ENCODE measurements at regions not wholly inside any gene's neighbourhood (a gene's known extent, or its start where the extent isn't known, plus 50 kb on each side); places are given as distances from the start of the nearest gene placed in this dataset.

DNA sequence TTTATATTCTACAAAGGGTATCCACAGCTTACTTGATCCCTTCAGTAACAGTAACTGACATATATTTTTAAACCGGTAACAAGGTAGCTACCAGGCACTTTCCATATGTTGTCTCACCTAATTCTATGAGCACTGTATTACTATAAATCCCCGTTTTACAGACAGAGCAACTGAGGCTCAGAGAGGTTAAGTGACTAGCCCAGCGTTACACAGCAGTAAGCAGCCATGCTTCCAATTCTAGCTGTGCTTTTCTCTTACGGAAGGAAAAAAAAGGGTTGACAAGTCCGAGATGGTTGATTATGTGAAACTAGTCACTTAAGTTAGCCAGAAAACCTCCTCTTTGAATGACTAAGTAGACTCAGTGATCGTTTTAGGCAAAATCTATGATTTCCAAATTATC, 187.3 kb upstream of the LHX5 start:
- no peaks in the 10 kb centered on the region for H3K4me1 Mint-ChIP-seq
- H3K9me3 Mint-ChIP-seq = peaks cover 4% of the 10 kb centered on the region
- no peaks in the 10 kb centered on the region for H3K36me3 Mint-ChIP-seq
- H3K27me3 Mint-ChIP-seq = peaks cover 10% of the 10 kb centered on the region
- no peak overlapping the region for H3K27ac Mint-ChIP-seq
- no peak overlapping the region for H3K4me3 Mint-ChIP-seq

DNA sequence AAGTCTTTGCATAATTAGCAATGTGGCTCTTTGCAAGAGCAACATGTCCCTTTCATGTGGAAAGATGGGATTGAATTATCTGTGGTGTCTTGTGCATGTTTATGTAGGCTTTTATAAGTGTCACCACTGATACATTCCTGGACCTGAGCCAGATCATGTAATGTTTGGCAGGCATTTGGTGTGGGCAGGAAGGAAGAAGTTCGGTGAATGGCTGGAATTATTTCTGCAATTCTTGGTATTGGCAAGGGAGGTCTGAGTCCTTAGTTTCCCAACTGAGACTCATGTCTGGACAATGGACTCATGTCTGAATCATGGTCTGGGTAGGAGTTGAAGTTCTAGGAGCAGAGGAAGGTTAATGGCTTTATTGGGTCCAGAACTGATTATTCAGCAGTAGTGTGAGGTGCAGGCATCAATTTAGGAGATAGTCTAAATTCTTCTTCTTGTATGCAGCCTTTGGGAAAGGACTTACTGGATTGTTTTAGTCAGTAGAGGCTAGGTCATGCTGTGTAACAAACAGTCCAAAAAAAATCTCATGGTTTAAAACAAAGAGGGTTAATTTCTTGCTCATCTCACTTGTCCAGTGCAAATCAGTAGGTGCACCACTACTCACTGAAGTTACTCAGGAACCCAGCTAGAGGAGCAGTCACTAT, 186.5 kb upstream of the LHX5 start:
- peaks cover 6% of the 10 kb centered on the region for H3K27me3 Mint-ChIP-seq
- peaks cover 4% of the 10 kb centered on the region for H3K9me3 Mint-ChIP-seq
- no peaks in the 10 kb centered on the region for H3K4me1 Mint-ChIP-seq
- no peak overlapping the region for H3K27ac Mint-ChIP-seq
- no peak overlapping the region for H3K4me3 Mint-ChIP-seq
- no peaks in the 10 kb centered on the region for H3K36me3 Mint-ChIP-seq

DNA sequence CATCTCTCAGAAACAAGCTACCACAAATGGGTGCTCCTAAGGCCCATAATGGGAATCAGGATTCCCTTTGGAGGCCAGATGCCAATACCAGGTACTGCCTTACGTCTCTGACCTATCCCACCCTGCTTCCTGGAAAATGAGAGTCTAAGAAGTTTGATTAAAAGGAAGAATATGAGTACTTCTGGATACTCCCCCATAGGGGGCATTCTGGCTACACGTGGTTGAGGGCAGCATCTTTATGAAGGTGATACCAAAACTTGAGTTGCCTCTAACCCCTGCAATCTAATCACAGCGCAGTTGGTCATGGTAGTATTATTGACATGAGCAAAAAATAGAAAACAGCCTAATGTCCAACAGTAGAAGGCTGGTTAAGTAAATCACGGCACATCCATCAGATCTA, 184.2 kb upstream of the LHX5 start:
- no peak overlapping the region for H3K4me3 Mint-ChIP-seq
- peaks cover 5% of the 10 kb centered on the region for H3K27me3 Mint-ChIP-seq
- H3K36me3 Mint-ChIP-seq = no peaks in the 10 kb centered on the region
- H3K4me1 Mint-ChIP-seq = no peaks in the 10 kb centered on the region
- H3K9me3 Mint-ChIP-seq = peaks cover 4% of the 10 kb centered on the region
- H3K27ac Mint-ChIP-seq = no peak overlapping the region

DNA sequence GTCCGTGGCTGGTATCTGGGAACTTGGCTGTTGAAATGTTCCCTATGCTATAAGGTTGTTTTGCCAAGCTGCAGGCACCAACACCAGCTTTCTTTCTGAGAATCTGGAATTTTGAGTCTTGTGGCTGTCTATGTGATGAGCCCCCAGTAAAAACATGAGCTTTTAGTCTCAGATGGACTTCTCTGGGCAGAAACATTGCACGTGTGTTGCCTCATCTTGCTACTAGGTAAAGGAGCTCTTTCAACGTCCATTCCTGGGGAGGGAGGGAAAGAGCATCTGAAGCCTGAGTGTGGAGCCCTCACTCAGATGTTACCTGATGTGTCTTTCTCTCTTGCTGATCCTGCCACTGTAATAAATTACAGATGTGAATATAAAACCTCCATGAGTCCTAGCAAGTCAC, 183.8 kb upstream of the LHX5 start:
- Mint-ChIP-seq H3K9me3 (peaks cover 4% of the 10 kb centered on the region), H3K4me1 (no peaks in the 10 kb centered on the region), H3K27me3 (peaks cover 9% of the 10 kb centered on the region), H3K27ac (no peak overlapping the region), H3K4me3 (no peak overlapping the region), H3K36me3 (no peaks in the 10 kb centered on the region)

DNA sequence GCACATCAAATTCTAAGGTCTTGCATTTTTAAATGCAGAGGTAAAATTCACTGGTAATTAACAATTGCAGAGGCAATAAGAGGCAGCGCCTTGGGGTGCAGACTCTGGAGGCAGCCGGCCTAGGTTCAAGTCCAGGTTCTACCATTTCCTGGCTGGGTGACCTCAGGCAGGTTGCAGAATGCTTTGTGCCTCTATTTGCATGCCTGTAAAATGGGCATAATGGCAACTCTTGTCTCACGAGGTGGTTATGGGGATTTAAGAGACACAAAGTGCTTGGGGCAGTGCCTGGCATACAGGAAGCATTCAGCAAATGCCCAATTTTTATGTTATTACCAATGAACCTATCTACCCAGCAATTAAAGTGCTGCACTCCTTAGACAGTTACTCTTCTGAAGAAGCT, 180.0 kb upstream of the LHX5 start:
- no peak overlapping the region for H3K27ac Mint-ChIP-seq
- H3K27me3 Mint-ChIP-seq = peaks cover 20% of the 10 kb centered on the region
- no peaks in the 10 kb centered on the region for H3K4me1 Mint-ChIP-seq
- H3K4me3 Mint-ChIP-seq = no peak overlapping the region
- H3K36me3 Mint-ChIP-seq = no peaks in the 10 kb centered on the region
- peaks cover 4% of the 10 kb centered on the region for H3K9me3 Mint-ChIP-seq

DNA sequence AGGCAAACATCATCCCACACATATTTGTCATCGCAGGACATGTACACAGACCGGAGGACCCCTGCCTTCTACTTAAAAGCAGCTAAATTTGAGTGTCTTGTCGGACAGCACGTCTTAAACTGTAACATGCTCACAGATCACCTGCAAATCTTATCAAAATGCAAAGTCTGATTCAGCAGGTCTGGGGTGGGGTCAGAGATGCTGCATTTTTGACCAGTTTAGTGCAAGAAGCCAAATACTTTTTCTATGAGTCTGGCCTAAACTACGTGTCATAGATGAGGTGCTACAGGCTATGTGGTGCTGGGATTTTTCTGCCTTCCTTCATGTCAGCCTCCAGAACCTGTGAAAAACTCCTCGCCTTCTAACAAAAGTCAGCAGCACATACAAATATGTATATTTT, 178.8 kb upstream of the LHX5 start:
- H3K27me3 Mint-ChIP-seq = peaks cover 25% of the 10 kb centered on the region
- H3K9me3 Mint-ChIP-seq = no peaks in the 10 kb centered on the region
- H3K27ac Mint-ChIP-seq = no peak overlapping the region
- H3K36me3 Mint-ChIP-seq = no peaks in the 10 kb centered on the region
- H3K4me3 Mint-ChIP-seq = no peak overlapping the region
- no peaks in the 10 kb centered on the region for H3K4me1 Mint-ChIP-seq

DNA sequence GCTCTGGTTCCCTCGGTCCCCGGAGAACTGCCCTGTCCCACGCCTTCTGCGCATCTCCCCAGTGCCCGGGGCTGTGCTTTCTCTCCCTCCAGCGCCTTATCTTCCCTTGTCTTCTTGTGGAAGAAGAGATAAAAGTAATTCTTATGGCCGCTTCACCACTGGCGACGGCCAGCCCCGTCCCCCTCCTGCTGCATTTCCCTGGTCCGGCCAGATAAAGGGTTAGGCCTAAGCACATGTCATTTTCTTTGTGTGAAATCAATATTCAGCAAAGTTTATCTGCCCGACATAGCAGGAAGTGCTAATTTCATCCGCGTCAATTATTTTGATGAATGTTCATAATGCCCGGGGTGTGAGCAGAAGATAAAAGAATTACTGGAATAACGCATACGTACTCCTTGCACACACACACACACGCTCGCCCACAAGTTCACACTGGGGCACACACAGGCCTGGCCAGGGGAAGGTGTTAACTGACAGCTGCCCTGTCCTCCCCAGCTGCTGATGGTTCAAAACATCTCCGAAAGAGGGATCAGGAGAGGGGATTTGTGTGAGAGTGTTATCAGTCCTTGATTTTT, 177.7 kb upstream of the LHX5 start:
- Mint-ChIP-seq H3K36me3 (no peaks in the 10 kb centered on the region), H3K27me3 (peaks cover 22% of the 10 kb centered on the region)

DNA sequence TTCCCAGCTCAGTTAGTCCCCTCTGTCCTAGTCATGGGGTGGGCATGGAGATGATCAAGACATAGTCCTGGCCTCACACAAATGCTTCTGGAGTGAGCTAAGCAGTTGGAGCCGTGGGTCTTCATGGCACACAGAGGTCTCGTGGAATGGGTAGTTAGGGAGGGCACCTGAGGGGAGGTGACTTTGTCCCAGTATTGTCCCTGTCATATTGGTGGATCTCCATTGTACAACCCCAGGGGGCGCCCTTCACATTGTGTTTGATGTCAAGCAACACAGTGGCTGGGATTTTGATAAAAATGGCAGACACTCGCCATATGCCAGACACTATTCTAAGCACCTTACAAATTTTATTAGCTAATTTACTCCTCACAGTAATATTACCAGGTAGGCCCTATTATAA, 175.4 kb upstream of the LHX5 start:
- Mint-ChIP-seq H3K4me1 (no peaks in the 10 kb centered on the region), H3K4me3 (no peak overlapping the region), H3K36me3 (no peaks in the 10 kb centered on the region), H3K27ac (no peak overlapping the region), H3K9me3 (no peaks in the 10 kb centered on the region), H3K27me3 (peaks cover 30% of the 10 kb centered on the region)

More for the DNA sequence above, 177.7 kb upstream of the LHX5 start:
- Mint-ChIP-seq H3K27ac (no peak overlapping the region), H3K4me1 (no peaks in the 10 kb centered on the region), H3K9me3 (no peaks in the 10 kb centered on the region), H3K4me3 (no peak overlapping the region)

DNA sequence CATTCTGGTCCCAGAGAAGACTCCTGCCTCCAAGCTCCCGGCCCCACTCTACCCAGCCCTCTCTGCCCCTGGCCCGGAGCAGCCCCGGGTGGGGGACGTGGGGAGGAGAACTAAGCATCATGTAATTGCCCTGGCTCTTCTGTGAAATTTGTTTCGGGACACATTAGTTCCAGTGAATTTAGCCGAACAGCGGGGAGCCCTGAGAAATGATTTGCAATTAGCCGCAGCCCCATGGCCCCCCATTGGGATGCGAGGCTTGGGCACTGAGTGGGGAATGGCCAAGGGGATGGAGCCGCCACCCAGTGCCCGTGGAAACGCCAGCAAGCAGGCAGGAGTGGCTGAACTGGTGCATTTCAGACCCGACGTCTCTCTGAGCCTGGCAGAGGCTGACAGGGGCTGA, 173.9 kb upstream of the LHX5 start:
- H3K27me3 Mint-ChIP-seq = peaks cover 33% of the 10 kb centered on the region
- H3K4me3 Mint-ChIP-seq = no peak overlapping the region

DNA sequence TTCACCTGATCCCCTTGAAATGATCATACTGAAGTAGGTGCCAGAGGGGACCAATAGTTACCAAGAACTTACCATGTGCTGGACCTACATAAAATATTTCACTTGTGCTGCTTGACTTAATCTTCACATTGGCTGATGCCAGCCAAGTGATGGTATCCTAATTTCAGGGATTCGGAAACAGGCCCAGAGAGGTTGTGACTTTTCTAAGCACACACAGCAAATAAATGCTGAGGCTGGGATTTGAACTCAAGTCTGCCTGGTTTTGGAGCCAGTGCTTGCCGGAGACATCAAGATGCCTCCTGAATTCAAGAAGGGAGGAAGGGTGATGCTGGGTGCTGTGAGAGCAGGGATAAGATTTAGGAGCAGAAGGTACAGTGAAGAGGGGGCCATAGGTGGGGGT, 173.5 kb upstream of the LHX5 start:
- Mint-ChIP-seq H3K36me3 (no peaks in the 10 kb centered on the region), H3K4me1 (no peaks in the 10 kb centered on the region), H3K9me3 (no peaks in the 10 kb centered on the region), H3K27me3 (peaks cover 34% of the 10 kb centered on the region), H3K4me3 (no peak overlapping the region), H3K27ac (no peak overlapping the region)

More for the DNA sequence above, 173.9 kb upstream of the LHX5 start:
- Mint-ChIP-seq H3K4me1 (no peaks in the 10 kb centered on the region), H3K9me3 (no peaks in the 10 kb centered on the region), H3K36me3 (no peaks in the 10 kb centered on the region), H3K27ac (no peak overlapping the region)

DNA sequence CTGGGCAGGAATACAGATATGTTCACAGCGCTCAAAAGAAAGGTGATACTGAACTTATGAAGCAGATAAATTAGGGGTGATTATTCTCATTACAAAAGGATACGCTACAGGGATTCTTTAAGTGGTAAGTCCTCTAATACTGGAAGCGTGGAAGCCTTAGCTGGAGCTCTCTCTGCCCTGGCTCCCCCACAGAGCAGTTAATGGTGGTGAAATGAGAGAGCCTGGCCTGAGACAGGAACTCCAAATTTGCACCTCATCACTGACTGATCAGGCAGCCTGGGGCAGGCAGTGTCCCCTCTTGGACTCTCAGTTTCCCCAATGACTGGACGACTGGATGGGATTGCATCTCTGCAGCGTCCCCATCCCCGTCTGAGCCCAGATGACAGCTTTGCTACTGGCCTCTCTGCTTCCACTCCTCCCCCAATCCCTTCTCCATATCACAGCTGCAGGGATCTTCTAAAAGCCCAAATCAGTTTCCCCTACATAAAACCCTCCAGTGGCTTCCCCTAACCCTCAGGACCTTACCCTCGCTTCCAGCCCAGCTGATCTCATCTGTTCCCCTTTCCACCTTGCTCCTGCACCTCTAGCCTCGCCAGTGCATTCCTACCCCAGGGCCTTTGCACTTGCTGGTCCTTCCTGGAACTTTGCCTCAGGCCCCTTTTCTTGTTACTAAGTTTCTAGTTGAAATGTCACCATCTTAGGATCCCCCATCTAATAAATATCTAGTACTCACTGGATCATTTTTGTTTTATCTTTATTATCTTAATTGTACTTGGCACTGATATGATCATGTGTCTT, 171.7 kb upstream of the LHX5 start:
- peaks cover 40% of the 10 kb centered on the region for H3K27me3 Mint-ChIP-seq
- no peaks in the 10 kb centered on the region for H3K4me1 Mint-ChIP-seq
- H3K27ac Mint-ChIP-seq = no peak overlapping the region
- no peak overlapping the region for H3K4me3 Mint-ChIP-seq
- no peaks in the 10 kb centered on the region for H3K36me3 Mint-ChIP-seq
- H3K9me3 Mint-ChIP-seq = no peaks in the 10 kb centered on the region

DNA sequence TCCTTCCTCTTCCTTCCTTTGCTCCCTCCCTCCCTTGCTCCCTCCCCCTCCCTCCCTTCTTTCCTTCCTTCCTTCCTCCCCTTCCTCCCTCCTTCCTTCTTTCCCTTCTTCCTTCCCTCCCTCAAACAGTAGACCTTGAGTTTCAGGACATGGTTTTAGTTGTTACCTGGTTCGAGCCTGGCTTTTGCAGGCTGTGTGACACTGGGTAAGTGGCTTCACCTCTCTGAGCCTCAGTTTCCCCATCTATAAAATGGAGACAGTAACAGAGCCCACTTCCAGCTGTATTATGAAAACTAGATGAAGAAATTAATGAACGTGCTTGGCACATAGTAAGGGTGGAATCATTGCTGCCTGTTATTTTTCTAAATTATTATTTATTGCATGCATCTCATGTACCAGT, 171.0 kb upstream of the LHX5 start:
- Mint-ChIP-seq H3K9me3 (no peaks in the 10 kb centered on the region), H3K27me3 (peaks cover 37% of the 10 kb centered on the region), H3K4me3 (no peak overlapping the region), H3K36me3 (no peaks in the 10 kb centered on the region), H3K4me1 (no peaks in the 10 kb centered on the region), H3K27ac (no peak overlapping the region)

DNA sequence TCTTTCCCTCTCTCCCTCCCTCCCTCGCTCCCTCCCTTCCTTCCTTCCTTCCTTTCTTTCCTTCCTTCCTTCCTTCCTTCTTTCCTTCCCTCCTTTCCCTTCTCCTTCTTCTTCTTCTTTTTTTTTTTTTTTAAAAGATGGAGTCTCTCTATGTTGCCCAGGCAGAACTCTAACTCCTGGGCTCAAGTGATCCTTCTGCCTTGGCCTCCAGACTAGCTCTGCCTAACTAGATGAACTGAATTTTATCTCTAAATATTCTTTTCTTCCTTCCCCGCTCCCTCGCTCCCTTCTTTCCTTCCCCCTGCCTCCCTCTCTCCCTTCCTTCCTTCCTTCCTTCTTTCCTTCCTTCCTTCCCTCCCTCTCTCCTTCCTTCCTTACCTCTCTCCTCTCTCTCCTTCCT, 170.5 kb upstream of the LHX5 start:
- H3K27ac Mint-ChIP-seq = no peak overlapping the region
- no peak overlapping the region for H3K4me3 Mint-ChIP-seq
- no peaks in the 10 kb centered on the region for H3K4me1 Mint-ChIP-seq
- no peaks in the 10 kb centered on the region for H3K36me3 Mint-ChIP-seq
- peaks cover 37% of the 10 kb centered on the region for H3K27me3 Mint-ChIP-seq
- no peaks in the 10 kb centered on the region for H3K9me3 Mint-ChIP-seq

DNA sequence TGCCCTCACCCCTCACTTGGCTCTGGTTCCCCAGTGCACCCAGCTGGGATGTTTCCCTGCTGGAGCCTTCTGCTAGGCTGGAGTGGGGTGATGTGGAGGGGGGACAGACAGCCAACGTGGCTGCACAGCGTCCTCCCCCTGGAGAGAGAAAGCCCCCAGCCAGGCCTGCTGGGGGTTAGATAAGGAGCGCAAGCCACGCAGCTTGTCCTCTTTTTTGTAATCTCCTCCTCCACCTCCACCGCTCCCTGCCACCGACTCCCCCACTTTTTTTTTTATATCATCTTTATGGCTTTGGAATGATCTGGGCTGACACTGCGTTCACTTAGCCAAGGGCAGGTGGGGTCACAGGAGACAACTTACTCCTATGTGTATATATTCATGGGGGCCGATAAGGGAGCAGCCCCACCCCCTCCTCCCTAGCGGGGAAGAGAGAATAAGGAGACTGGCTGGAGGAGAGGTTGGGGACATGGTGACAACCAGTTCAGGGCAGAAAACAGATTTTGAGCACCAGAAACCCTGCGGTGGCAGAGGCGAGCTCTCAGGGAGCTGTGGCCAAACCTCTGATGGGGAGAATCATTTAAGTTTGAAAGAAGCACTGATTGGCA, 169.9 kb upstream of the LHX5 start:
- H3K9me3 Mint-ChIP-seq = no peaks in the 10 kb centered on the region
- no peak overlapping the region for H3K27ac Mint-ChIP-seq
- H3K36me3 Mint-ChIP-seq = no peaks in the 10 kb centered on the region
- no peaks in the 10 kb centered on the region for H3K4me1 Mint-ChIP-seq
- no peak overlapping the region for H3K4me3 Mint-ChIP-seq
- H3K27me3 Mint-ChIP-seq = peaks cover 33% of the 10 kb centered on the region

DNA sequence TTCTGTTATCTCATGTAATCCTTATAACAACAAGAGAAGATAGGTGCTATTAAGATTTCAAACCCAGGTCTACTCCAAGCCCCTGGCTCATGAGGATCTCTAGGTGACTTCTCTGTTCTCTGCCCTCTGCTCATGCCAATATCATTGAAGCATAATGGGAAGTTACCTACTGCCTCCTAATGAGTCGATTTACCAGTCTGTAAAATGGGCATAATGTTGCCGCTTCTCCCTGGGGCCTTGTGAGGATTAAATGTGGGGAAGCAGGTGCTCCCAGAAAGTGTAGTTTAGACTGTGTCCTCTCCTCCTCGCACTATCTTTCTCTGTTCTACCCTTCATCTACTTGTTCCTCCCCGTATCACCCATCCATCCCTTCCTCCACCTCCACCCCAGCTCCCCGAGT, 169.2 kb upstream of the LHX5 start:
- Mint-ChIP-seq H3K4me1 (no peaks in the 10 kb centered on the region), H3K36me3 (no peaks in the 10 kb centered on the region), H3K27ac (no peak overlapping the region), H3K9me3 (no peaks in the 10 kb centered on the region), H3K4me3 (no peak overlapping the region), H3K27me3 (peaks cover 33% of the 10 kb centered on the region)

DNA sequence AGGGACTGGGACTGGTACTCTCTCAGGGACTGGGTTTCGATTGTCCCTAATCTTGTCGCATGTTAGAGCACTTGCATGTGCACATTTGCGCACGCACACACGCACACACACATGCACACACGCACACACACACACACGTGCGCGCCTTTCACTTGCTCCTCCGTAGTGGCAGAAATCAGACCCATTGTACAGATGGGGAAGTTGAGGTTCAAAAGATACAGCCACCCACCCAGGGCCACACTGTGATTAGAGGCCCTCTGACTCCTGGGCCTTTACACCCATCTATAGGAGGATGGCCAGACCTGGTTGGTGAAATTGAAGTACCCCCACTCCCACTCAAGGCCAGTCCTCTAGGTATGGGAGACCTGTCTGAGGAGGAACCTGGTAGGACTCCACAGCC, 167.8 kb upstream of the LHX5 start:
- Mint-ChIP-seq H3K9me3 (no peaks in the 10 kb centered on the region), H3K4me3 (no peak overlapping the region), H3K27ac (no peak overlapping the region), H3K4me1 (no peaks in the 10 kb centered on the region), H3K36me3 (no peaks in the 10 kb centered on the region), H3K27me3 (peaks cover 35% of the 10 kb centered on the region)
